CD14-positive monocyte (primary cell): ENCODE measurements at regions not wholly inside any gene's neighbourhood (a gene's known extent, or its start where the extent isn't known, plus 50 kb on each side); places are given as distances from the start of the nearest gene placed in this dataset.

Experiments
- DNase-seq, 3 donors: peaks; one replicate each; pipeline ENCODE4 v3.0.0-alpha.2; 2011 to 2022
- H2AFZ ChIP-seq: 2 replicates; pipeline ENCODE4 v1.6.0; 2012; ENCODE audit warnings: mild to moderate bottlenecking, low read depth, low read length, inconsistent platforms; ENCODE audit not compliant: insufficient read depth, poor library complexity, severe bottlenecking
- H3K27ac ChIP-seq, 2 donors: 1 replicate in 1 of 2; 2 replicates in 1 of 2; pipeline ENCODE4 v1.5.1; 2012 to 2013; ENCODE audit warnings: low read length in 2 of 2, control low read depth in 1 of 2, inconsistent platforms in 1 of 2, low read depth in 1 of 2, mild to moderate bottlenecking in 1 of 2
- H3K27me3 ChIP-seq, 2 donors: one replicate each; pipeline versions ENCODE4 v1.6.0 to v1.6.1; 2011 to 2013; ENCODE audit warnings: low read length in 2 of 2; ENCODE audit not compliant: control insufficient read depth in 2 of 2, insufficient read depth in 2 of 2
- H3K36me3 ChIP-seq, 2 donors: replicated peaks in 1 of 2; 1 replicate in 1 of 2; 2 replicates in 1 of 2; pipeline versions ENCODE4 v1.5.1 to v1.6.1; 2012 to 2013; ENCODE audit warnings: low read length in 2 of 2, control low read depth in 1 of 2, inconsistent platforms in 1 of 2, mild to moderate bottlenecking in 1 of 2; ENCODE audit not compliant: insufficient read depth in 2 of 2, control insufficient read depth in 1 of 2
- H3K4me1 ChIP-seq, 2 donors: 1 replicate in 1 of 2; 2 replicates in 1 of 2; pipeline versions ENCODE4 v1.5.1 to v1.6.1; 2012 to 2013; ENCODE audit warnings: low read length in 2 of 2, control low read depth in 1 of 2, inconsistent platforms in 1 of 2, mild to moderate bottlenecking in 1 of 2, moderate library complexity in 1 of 2; ENCODE audit not compliant: insufficient read depth in 2 of 2, control insufficient read depth in 1 of 2
- H3K4me2 ChIP-seq: replicated peaks from 2 replicates; pipeline ENCODE3; 2012; ENCODE audit warnings: low read length, moderate library complexity, mild to moderate bottlenecking; ENCODE audit not compliant: poor library complexity, severe bottlenecking; ENCODE audit errors: extremely low read depth
- H3K4me3 ChIP-seq, 3 experiments: fragments of 200-600 bp in 1 of 3; sonication (generic) in 1 of 3; replicated peaks in 1 of 3; 1 replicate in 2 of 3; 2 replicates in 1 of 3; pipeline ENCODE4 v1.5.1; 2011 to 2013; ENCODE audit warnings: low read length in 3 of 3, mild to moderate bottlenecking in 3 of 3, control low read depth in 2 of 3, low read depth in 2 of 3, inconsistent platforms in 1 of 3, moderate library complexity in 1 of 3
- H3K79me2 ChIP-seq: 2 replicates; pipeline ENCODE4 v1.6.0; 2012; ENCODE audit warnings: mild to moderate bottlenecking, control low read depth, inconsistent platforms, low read length, moderate library complexity; ENCODE audit not compliant: insufficient read depth
- H3K9ac ChIP-seq: 2 replicates; pipeline ENCODE4 v1.6.0; 2017; ENCODE audit warnings: low read length, mild to moderate bottlenecking; ENCODE audit not compliant: insufficient read depth, poor library complexity, severe bottlenecking
- H3K9me3 ChIP-seq, 2 donors: replicated peaks in 1 of 2; 1 replicate in 1 of 2; 2 replicates in 1 of 2; pipeline versions ENCODE4 v1.5.1 to v1.6.1; 2012 to 2013; ENCODE audit warnings: low read length in 2 of 2, control low read depth in 1 of 2; ENCODE audit not compliant: control insufficient read depth in 1 of 2, insufficient read depth in 1 of 2
- H4K20me1 ChIP-seq: 2 replicates; pipeline ENCODE4 v1.6.0; 2012; ENCODE audit warnings: mild to moderate bottlenecking, low read length, control low read depth, moderate library complexity; ENCODE audit not compliant: insufficient read depth
- H3K27ac Mint-ChIP-seq, 7 donors: one replicate each; pipeline ENCODE4 v1.8.0; 2020; ENCODE audit warnings: mild to moderate bottlenecking in 7 of 7, mixed read lengths in 7 of 7, moderate library complexity in 6 of 7, inconsistent platforms in 2 of 7
- H3K27me3 Mint-ChIP-seq, 3 donors: one replicate each; pipeline ENCODE4 v1.8.0; 2021 to 2022; ENCODE audit warnings: low read depth in 3 of 3, mild to moderate bottlenecking in 3 of 3, mixed read lengths in 3 of 3, moderate library complexity in 3 of 3, inconsistent platforms in 1 of 3
- H3K36me3 Mint-ChIP-seq, 2 donors: one replicate each; pipeline ENCODE4 v1.8.0; 2020; ENCODE audit warnings: mixed read lengths in 2 of 2, inconsistent platforms in 1 of 2, mild to moderate bottlenecking in 1 of 2
- H3K4me1 Mint-ChIP-seq: one replicate; pipeline ENCODE4 v1.8.0; 2020; ENCODE audit warnings: mild to moderate bottlenecking, mixed read lengths
- H3K4me3 Mint-ChIP-seq, 2 donors: one replicate each; pipeline ENCODE4 v1.8.0; 2020; ENCODE audit warnings: mild to moderate bottlenecking in 2 of 2, mixed read lengths in 2 of 2, moderate library complexity in 1 of 2
- H3K9me3 Mint-ChIP-seq, 7 donors: one replicate each; pipeline ENCODE4 v1.8.0; 2020 to 2022; ENCODE audit warnings: mixed read lengths in 7 of 7, mild to moderate bottlenecking in 6 of 7, moderate library complexity in 6 of 7, inconsistent platforms in 2 of 7
- WGBS: methylation state at CpG from one replicate; pipeline ENCODE4 v1.1.5; 2013; ENCODE audit warnings: missing lambda C conversion rate; ENCODE audit not compliant: insufficient coverage; 5-methylcytosine and 5-hydroxymethylcytosine counted together
- intact Hi-C, 2 donors: fragments of 100-400 bp; cut with micrococcal nuclease; formaldehyde crosslinking; loops; one replicate each; pipeline versions ENCODE4 v1.15.0 to v1.15.1; 2023
- TF ChIP-seq, protein P1 (sequence below): fragments of 200-600 bp; IDR thresholded peaks from one replicate; pipeline ENCODE4 v1.8.0; 2022; ENCODE audit warnings: antibody characterized with exemption, mild to moderate bottlenecking

DNA sequence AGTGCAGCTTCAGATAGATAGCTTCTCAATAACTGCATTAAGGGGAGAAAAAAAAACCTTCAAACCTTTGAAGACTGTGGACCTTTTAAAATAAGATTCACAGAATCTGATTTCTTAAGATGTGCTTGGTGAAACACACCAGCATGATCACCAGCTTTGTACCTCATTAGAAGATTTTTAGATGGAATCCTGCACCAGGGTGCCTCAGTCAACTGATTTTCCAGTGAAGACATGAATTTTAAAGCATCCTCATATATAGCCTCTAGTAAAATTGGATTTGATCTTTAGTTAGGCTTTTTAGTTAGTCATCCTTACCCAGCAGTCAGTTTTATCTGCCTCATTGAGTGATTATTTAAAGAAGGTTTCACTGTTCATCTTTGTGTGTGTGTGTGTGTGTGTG is 208.6 kb upstream of the DEPDC1 start:
- Histone ChIP-seq H3K79me2 (no peaks in the 10 kb centered on the region), H3K9me3 (peaks cover 8 to 39% of the 10 kb centered on the region in 2 donors), H2AFZ (no peak overlapping the region), H3K9ac (no peak overlapping the region), H3K36me3 (no peaks in the 10 kb centered on the region), H3K4me2 (no peak overlapping the region), H3K4me1 (no peaks in the 10 kb centered on the region), H4K20me1 (no peaks in the 10 kb centered on the region), H3K4me3 (no peak overlapping the region), H3K27me3 (no peaks in the 10 kb centered on the region), H3K27ac (no peak overlapping the region)
- no peak for DNase-seq
- TF ChIP-seq, protein P1, sequence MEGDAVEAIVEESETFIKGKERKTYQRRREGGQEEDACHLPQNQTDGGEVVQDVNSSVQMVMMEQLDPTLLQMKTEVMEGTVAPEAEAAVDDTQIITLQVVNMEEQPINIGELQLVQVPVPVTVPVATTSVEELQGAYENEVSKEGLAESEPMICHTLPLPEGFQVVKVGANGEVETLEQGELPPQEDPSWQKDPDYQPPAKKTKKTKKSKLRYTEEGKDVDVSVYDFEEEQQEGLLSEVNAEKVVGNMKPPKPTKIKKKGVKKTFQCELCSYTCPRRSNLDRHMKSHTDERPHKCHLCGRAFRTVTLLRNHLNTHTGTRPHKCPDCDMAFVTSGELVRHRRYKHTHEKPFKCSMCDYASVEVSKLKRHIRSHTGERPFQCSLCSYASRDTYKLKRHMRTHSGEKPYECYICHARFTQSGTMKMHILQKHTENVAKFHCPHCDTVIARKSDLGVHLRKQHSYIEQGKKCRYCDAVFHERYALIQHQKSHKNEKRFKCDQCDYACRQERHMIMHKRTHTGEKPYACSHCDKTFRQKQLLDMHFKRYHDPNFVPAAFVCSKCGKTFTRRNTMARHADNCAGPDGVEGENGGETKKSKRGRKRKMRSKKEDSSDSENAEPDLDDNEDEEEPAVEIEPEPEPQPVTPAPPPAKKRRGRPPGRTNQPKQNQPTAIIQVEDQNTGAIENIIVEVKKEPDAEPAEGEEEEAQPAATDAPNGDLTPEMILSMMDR, result no peak
- H3K4me3 Mint-ChIP-seq, result no peak overlapping the region
- intact Hi-C loops, result no loop called here
- no peaks in the 10 kb centered on the region for H3K4me1 Mint-ChIP-seq
- peaks cover 8 to 23% (median 16%) of the 10 kb centered on the region in 7 donors for H3K9me3 Mint-ChIP-seq
- H3K27me3 Mint-ChIP-seq, result peaks cover 0 to 3% (median 0%) of the 10 kb centered on the region in 3 donors
- H3K27ac Mint-ChIP-seq, result no peak overlapping the region
- no peaks in the 10 kb centered on the region for H3K36me3 Mint-ChIP-seq

DNA sequence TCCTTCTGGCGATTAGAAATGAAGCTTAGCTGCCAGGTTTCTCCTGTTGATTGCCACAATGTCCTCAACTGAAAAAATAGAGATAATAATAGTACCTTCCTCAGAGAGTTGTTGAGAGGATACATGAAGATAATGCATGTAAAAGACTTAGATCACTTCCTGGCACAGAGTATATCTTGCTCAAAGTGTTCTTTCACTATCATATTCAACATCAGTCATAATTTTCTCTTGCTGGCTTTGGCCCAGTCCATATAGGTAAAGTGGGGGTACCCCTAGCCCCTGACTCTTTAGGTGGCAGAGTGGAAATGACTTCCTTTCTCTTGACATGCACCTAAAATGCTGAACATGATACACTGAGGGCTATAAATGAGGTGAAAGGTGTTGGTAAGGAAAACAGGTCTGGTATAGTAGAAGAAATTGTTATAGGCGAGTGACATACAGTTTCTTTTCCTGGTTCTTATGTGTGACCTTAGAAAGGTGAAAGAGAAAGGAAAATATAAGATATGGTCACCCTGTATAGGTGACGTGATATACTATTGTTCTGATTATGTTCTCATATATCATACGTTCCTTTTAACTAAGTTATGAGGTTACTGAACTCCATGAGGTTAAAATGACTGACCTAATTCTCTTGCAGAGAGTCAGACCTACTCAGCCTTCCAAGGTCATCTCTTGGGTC is 209.9 kb upstream of the DEPDC1 start:
- no peak overlapping the region for H3K4me2 ChIP-seq
- no peaks in the 10 kb centered on the region for H3K27me3 ChIP-seq
- 89% methylated on average over 1 of the region's 4 CpGs for WGBS
- no peaks in the 10 kb centered on the region for H3K36me3 Mint-ChIP-seq
- H2AFZ ChIP-seq, result no peak overlapping the region
- H3K4me3 ChIP-seq, result no peak overlapping the region
- no peak overlapping the region for H3K27ac Mint-ChIP-seq
- peaks cover 8 to 37% of the 10 kb centered on the region in 2 donors for H3K9me3 ChIP-seq
- no peak overlapping the region for H3K27ac ChIP-seq
- H3K9ac ChIP-seq, result no peak overlapping the region
- no peak overlapping the region for H3K4me3 Mint-ChIP-seq
- peaks cover 12 to 25% (median 17%) of the 10 kb centered on the region in 7 donors for H3K9me3 Mint-ChIP-seq
- H3K27me3 Mint-ChIP-seq, result peaks cover 0 to 2% (median 0%) of the 10 kb centered on the region in 3 donors
- TF ChIP-seq, protein P1, result no peak
- intact Hi-C loops, result no loop called here
- no peaks in the 10 kb centered on the region for H3K4me1 Mint-ChIP-seq
- DNase-seq, result no peak
- H3K4me1 ChIP-seq, result no peaks in the 10 kb centered on the region
- no peaks in the 10 kb centered on the region for H3K79me2 ChIP-seq
- no peaks in the 10 kb centered on the region for H4K20me1 ChIP-seq
- H3K36me3 ChIP-seq, result no peaks in the 10 kb centered on the region
